ENCODE measurements at regions not wholly inside any gene's neighbourhood (a gene's known extent, or its start where the extent isn't known, plus 50 kb on each side); places are given as distances from the start of the nearest gene placed in this dataset.

- DNase-seq, result no peak
Observed at GRCh38 chr20:39421571-39422105, 459.5 kb downstream of the DHX35 start.

- DNase-seq, result no peak
Observed at GRCh38 chr20:39412091-39412490, 449.9 kb downstream of the DHX35 start.

- no peak for DNase-seq
Observed at GRCh38 chr20:39399463-39399862, 437.3 kb downstream of the DHX35 start.

- DNase-seq, result no peak
Observed at GRCh38 chr20:39398656-39399055, 436.5 kb downstream of the DHX35 start.

- DNase-seq, result no peak
Observed at GRCh38 chr20:39397646-39398045, 435.5 kb downstream of the DHX35 start.

GRCh38 chr20:39395478-39396291 lies 433.5 kb downstream of the DHX35 start:
- DNase-seq, result no peak

- no peak for DNase-seq
Observed at GRCh38 chr20:39394461-39394860, 432.3 kb downstream of the DHX35 start.

- DNase-seq, result no peak
Observed at GRCh38 chr20:39390186-39390585, 428.0 kb downstream of the DHX35 start.

GRCh38 chr20:39381595-39381994 lies 419.5 kb downstream of the DHX35 start:
- DNase-seq, result no peak

GRCh38 chr20:39378776-39379175 lies 416.6 kb downstream of the DHX35 start:
- no peak for DNase-seq

- no peak for DNase-seq
Observed at GRCh38 chr20:39376788-39377187, 414.6 kb downstream of the DHX35 start.

GRCh38 chr20:39364320-39364719 lies 402.2 kb downstream of the DHX35 start:
- no peak for DNase-seq

GRCh38 chr20:39359981-39360620 lies 398.0 kb downstream of the DHX35 start:
- no peak for DNase-seq

- DNase-seq, result no peak
Observed at GRCh38 chr20:39358052-39358451, 395.9 kb downstream of the DHX35 start.

GRCh38 chr20:39356908-39357307 lies 394.8 kb downstream of the DHX35 start:
- no peak for DNase-seq

GRCh38 chr20:39349240-39349639 lies 387.1 kb downstream of the DHX35 start:
- no peak for DNase-seq

- DNase-seq, result no peak
Observed at GRCh38 chr20:39347626-39348025, 385.5 kb downstream of the DHX35 start.

- no peak for DNase-seq
Observed at GRCh38 chr20:39342463-39342862, 380.3 kb downstream of the DHX35 start.

GRCh38 chr20:39338469-39339376 lies 376.6 kb downstream of the DHX35 start:
- no peak for DNase-seq

GRCh38 chr20:39333211-39333610 lies 371.1 kb downstream of the DHX35 start:
- DNase-seq, result no peak

GRCh38 chr20:39328347-39328746 lies 366.2 kb downstream of the DHX35 start:
- DNase-seq, result no peak

GRCh38 chr20:39326050-39326449 lies 363.9 kb downstream of the DHX35 start:
- DNase-seq, result no peak

- DNase-seq, result no peak
Observed at GRCh38 chr20:39318911-39319310, 356.8 kb downstream of the DHX35 start.

Data from stimulated activated CD8-positive, alpha-beta memory T cell treated with anti-CD3 and anti-CD28 coated beads, Interleukin-4, amount 100 ng/mL, for 48 hours (primary cell).